HEK293T (cell line): ENCODE measurements at regions not wholly inside any gene's neighbourhood (a gene's known extent, or its start where the extent isn't known, plus 50 kb on each side); places are given as distances from the start of the nearest gene placed in this dataset.

Experiments
- BHLHE40 ChIP-seq: fragments of 450-650 bp; IDR thresholded peaks from 2 replicates; pipeline ENCODE4 v1.6.1; 2016; ENCODE audit warnings: mild to moderate bottlenecking, moderate library complexity, borderline replicate concordance
- FOXK2 ChIP-seq: fragments of 450-650 bp; IDR thresholded peaks from 2 replicates; pipeline ENCODE4 v1.6.1; 2016; ENCODE audit warnings: mild to moderate bottlenecking
- FOXM1 ChIP-seq: fragments of 450-650 bp; IDR thresholded peaks from 2 replicates; pipeline ENCODE4 v1.6.1; 2017; ENCODE audit warnings: mild to moderate bottlenecking, borderline replicate concordance
- SP1 ChIP-seq: fragments of 450-650 bp; IDR thresholded peaks from 2 replicates; pipeline ENCODE4 v1.6.1; 2017
- SUZ12 ChIP-seq: fragments of 450-650 bp; IDR thresholded peaks from 2 replicates; pipeline ENCODE4 v1.6.1; 2016; ENCODE audit warnings: mild to moderate bottlenecking
- TARDBP ChIP-seq: fragments of 450-650 bp; IDR thresholded peaks from 2 replicates; pipeline ENCODE4 v1.6.1; 2016

GRCh38 chr5:88956416-88956815 is 73.4 kb upstream of the MEF2C start:
- TF ChIP-seq FOXK2 (no peak), TARDBP (no peak), SP1 (no peak), SUZ12 (no peak), FOXM1 (no peak), BHLHE40 (no peak)
